DND-41 (cell line): ENCODE measurements at regions not wholly inside any gene's neighbourhood (a gene's known extent, or its start where the extent isn't known, plus 50 kb on each side); places are given as distances from the start of the nearest gene placed in this dataset.

Experiments used
- ATAC-seq: fragments of 200-7000 bp; cut with Tn5 transposase; 3 replicates; pipeline ENCODE4 v1.9.1; 2021; ENCODE audit warnings: low read depth; ENCODE audit not compliant: insufficient read depth
- DNase-seq: peaks from one replicate; pipeline ENCODE4 v3.0.0-alpha.2; 2020
- H2AFZ ChIP-seq: 2 replicates; pipeline ENCODE4 v1.6.0; 2012; ENCODE audit warnings: low read depth, low read length
- H3K27ac ChIP-seq: 2 replicates; pipeline ENCODE4 v1.5.1; 2012; ENCODE audit warnings: low read length, inconsistent platforms
- H3K27me3 ChIP-seq: fragments of 200-600 bp; sonication (generic); 2 replicates; pipeline ENCODE4 v1.6.0; 2012; ENCODE audit warnings: low read length, mild to moderate bottlenecking, inconsistent platforms; ENCODE audit not compliant: insufficient read depth, poor library complexity
- H3K36me3 ChIP-seq: 2 replicates; pipeline ENCODE4 v1.5.1; 2012; ENCODE audit warnings: low read length, inconsistent platforms; ENCODE audit not compliant: insufficient read depth
- H3K4me1 ChIP-seq: 2 replicates; pipeline ENCODE4 v1.5.1; 2012; ENCODE audit warnings: mild to moderate bottlenecking, low read length; ENCODE audit not compliant: insufficient read depth
- H3K4me2 ChIP-seq: 2 replicates; pipeline ENCODE4 v1.6.0; 2012; ENCODE audit warnings: mild to moderate bottlenecking, moderate library complexity, low read length, inconsistent platforms; ENCODE audit not compliant: insufficient read depth
- H3K4me3 ChIP-seq, 2 experiments: fragments of 200-600 bp in 1 of 2; shearing (Covaris generic) in 1 of 2; 2 replicates each; pipeline ENCODE4 v1.5.1; 2012 to 2016; ENCODE audit warnings: inconsistent platforms in 2 of 2, low read length in 2 of 2, mild to moderate bottlenecking in 2 of 2, low read depth in 1 of 2, moderate library complexity in 1 of 2
- H3K79me2 ChIP-seq: 2 replicates; pipeline ENCODE4 v1.6.0; 2012; ENCODE audit warnings: low read length, inconsistent platforms; ENCODE audit not compliant: insufficient read depth
- H3K9ac ChIP-seq: 2 replicates; pipeline ENCODE4 v1.6.0; 2012; ENCODE audit warnings: low read depth, mild to moderate bottlenecking, inconsistent platforms, low read length, moderate library complexity
- H3K9me3 ChIP-seq: 2 replicates; pipeline ENCODE4 v1.5.1; 2012; ENCODE audit warnings: low read length, moderate library complexity, mild to moderate bottlenecking, inconsistent platforms; ENCODE audit not compliant: insufficient read depth, severe bottlenecking
- H4K20me1 ChIP-seq: 2 replicates; pipeline ENCODE4 v1.6.0; 2012; ENCODE audit warnings: low read length; ENCODE audit not compliant: insufficient read depth
- EZH2 ChIP-seq: IDR thresholded peaks from 3 replicates; pipeline ENCODE4 v1.6.1; 2012; ENCODE audit warnings: borderline replicate concordance, low read depth, mild to moderate bottlenecking, moderate library complexity, low read length, inconsistent platforms; ENCODE audit not compliant: severe bottlenecking
- TF ChIP-seq, protein P1 (sequence below): IDR thresholded peaks from 2 replicates; pipeline ENCODE4 v1.5.1; 2012; ENCODE audit warnings: borderline replicate concordance, low read length, moderate library complexity, mild to moderate bottlenecking; ENCODE audit not compliant: poor library complexity, severe bottlenecking; ENCODE audit errors: extremely low read depth

- H3K27ac ChIP-seq: no peak overlapping the region
- H3K4me3 ChIP-seq: no peak overlapping the region
- TF ChIP-seq EZH2: no peak
- TF ChIP-seq, protein P1, sequence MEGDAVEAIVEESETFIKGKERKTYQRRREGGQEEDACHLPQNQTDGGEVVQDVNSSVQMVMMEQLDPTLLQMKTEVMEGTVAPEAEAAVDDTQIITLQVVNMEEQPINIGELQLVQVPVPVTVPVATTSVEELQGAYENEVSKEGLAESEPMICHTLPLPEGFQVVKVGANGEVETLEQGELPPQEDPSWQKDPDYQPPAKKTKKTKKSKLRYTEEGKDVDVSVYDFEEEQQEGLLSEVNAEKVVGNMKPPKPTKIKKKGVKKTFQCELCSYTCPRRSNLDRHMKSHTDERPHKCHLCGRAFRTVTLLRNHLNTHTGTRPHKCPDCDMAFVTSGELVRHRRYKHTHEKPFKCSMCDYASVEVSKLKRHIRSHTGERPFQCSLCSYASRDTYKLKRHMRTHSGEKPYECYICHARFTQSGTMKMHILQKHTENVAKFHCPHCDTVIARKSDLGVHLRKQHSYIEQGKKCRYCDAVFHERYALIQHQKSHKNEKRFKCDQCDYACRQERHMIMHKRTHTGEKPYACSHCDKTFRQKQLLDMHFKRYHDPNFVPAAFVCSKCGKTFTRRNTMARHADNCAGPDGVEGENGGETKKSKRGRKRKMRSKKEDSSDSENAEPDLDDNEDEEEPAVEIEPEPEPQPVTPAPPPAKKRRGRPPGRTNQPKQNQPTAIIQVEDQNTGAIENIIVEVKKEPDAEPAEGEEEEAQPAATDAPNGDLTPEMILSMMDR: no peak
- no peaks in the 10 kb centered on the region for H3K36me3 ChIP-seq
- H3K4me2 ChIP-seq: no peak overlapping the region
- H3K79me2 ChIP-seq: no peaks in the 10 kb centered on the region
- no peak for DNase-seq
- no peak overlapping the region for H3K9ac ChIP-seq
- no peaks in the 10 kb centered on the region for H4K20me1 ChIP-seq
- H3K4me1 ChIP-seq: no peaks in the 10 kb centered on the region
- no peak overlapping the region for H2AFZ ChIP-seq
- no peaks in the 10 kb centered on the region for H3K27me3 ChIP-seq
- ATAC-seq: no peak
- no peaks in the 10 kb centered on the region for H3K9me3 ChIP-seq
Observed at GRCh38 chr13:107209824-107210722, 642.1 kb upstream of the ARGLU1 start.

- H3K9me3 ChIP-seq: no peaks in the 10 kb centered on the region
- DNase-seq (no peak), ATAC-seq (no peak)
- TF ChIP-seq, protein P1: no peak
- no peak for TF ChIP-seq EZH2
- H2AFZ ChIP-seq: no peak overlapping the region
- H3K27me3 ChIP-seq: no peaks in the 10 kb centered on the region
- H3K36me3 ChIP-seq: no peaks in the 10 kb centered on the region
- H3K4me1 ChIP-seq: no peaks in the 10 kb centered on the region
- H3K27ac ChIP-seq: no peak overlapping the region
- H3K9ac ChIP-seq: no peak overlapping the region
- no peak overlapping the region for H3K4me2 ChIP-seq
- H4K20me1 ChIP-seq: no peaks in the 10 kb centered on the region
- H3K4me3 ChIP-seq: no peak overlapping the region
- no peaks in the 10 kb centered on the region for H3K79me2 ChIP-seq
Observed at GRCh38 chr13:107208889-107209288, 641.0 kb upstream of the ARGLU1 start.

DNA sequence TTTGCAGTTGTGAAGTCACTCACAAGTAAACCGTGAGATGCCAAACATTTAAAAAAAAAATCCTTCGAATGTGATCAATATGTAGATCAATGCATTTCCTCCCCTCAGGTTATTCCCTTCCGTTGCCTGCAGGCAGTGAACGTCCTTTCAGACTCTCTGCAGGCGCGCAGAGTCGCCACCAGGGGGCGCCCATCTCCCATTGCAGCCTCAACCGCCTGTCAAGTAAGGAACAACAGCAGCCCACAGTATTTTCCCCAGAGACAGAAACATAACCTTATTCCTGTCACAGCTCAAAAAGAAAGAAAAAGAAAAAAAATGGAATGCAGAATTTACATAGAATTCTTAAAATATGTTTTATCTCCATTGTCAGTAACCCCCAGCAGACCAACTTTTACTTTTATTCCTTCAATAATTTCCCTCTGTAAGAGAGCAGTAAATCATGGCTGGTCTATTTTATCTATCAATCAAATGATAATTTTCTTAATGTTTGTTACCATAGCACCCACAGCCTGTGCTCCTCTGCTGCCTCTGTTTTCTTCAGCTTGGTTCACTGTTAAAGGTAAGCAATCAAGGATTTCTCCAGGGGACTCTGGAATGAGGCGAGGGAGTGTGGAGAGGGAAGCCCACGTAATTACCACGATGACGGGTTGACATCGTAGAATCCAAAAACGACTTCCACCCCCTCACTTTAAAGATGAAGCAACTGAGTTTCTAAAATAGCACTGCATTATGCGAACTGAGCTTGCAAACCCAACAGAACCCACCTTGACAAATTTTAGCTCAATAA is 637.6 kb upstream of the ARGLU1 start:
- Histone ChIP-seq H3K79me2 (no peaks in the 10 kb centered on the region), H3K4me1 (no peaks in the 10 kb centered on the region), H3K4me3 (no peak overlapping the region), H3K4me2 (no peak overlapping the region), H3K36me3 (no peaks in the 10 kb centered on the region), H3K9ac (no peak overlapping the region), H3K27me3 (peaks cover 3% of the 10 kb centered on the region), H2AFZ (no peak overlapping the region), H4K20me1 (no peaks in the 10 kb centered on the region), H3K9me3 (no peaks in the 10 kb centered on the region), H3K27ac (no peak overlapping the region)
- TF ChIP-seq, protein P1: peak; percentile 98
- TF ChIP-seq EZH2: no peak
- peak; percentile 96 for ATAC-seq
- peak; percentile 55 for DNase-seq
